H1 (cell line): ENCODE measurements at regions not wholly inside any gene's neighbourhood (a gene's known extent, or its start where the extent isn't known, plus 50 kb on each side); places are given as distances from the start of the nearest gene placed in this dataset.
"Not testable (repeated sequence)": the region's sequence is repeated elsewhere in the genome, so short reads cannot be mapped to it uniquely, and the experiment has no call there.

Experiments used
- CTCF ChIP-seq, 3 experiments: IDR thresholded peaks; 1 replicate in 2 of 3; 2 replicates in 1 of 3; pipeline versions ENCODE4 v1.5.1 to v1.6.1; 2011; ENCODE audit warnings: low read length in 3 of 3, mild to moderate bottlenecking in 3 of 3, inconsistent platforms in 2 of 3, low read depth in 1 of 3, moderate library complexity in 1 of 3; ENCODE audit not compliant: insufficient read depth in 1 of 3; ENCODE audit errors: control extremely low read depth in 1 of 3
- EP300 ChIP-seq, 2 experiments: IDR thresholded peaks; 1 replicate in 1 of 2; 2 replicates in 1 of 2; pipeline ENCODE4 v1.6.1; 2011 to 2012; ENCODE audit warnings: low read depth in 2 of 2, low read length in 2 of 2, mild to moderate bottlenecking in 2 of 2, borderline replicate concordance in 1 of 2, inconsistent platforms in 1 of 2, moderate library complexity in 1 of 2
- RAD21 ChIP-seq, 2 experiments: IDR thresholded peaks in 1 of 2; conservative IDR thresholded peaks in 1 of 2; 2 replicates each; pipeline ENCODE4 v1.6.1; 2011; ENCODE audit warnings: low read depth in 2 of 2, low read length in 2 of 2, improper control_type of control experiment in 1 of 2, inconsistent platforms in 1 of 2, mild to moderate bottlenecking in 1 of 2, moderate library complexity in 1 of 2
- TBP ChIP-seq: IDR thresholded peaks from 2 replicates; pipeline ENCODE4 v1.6.1; 2011; ENCODE audit warnings: low read depth, low read length, improper control_type of control experiment

DNA sequence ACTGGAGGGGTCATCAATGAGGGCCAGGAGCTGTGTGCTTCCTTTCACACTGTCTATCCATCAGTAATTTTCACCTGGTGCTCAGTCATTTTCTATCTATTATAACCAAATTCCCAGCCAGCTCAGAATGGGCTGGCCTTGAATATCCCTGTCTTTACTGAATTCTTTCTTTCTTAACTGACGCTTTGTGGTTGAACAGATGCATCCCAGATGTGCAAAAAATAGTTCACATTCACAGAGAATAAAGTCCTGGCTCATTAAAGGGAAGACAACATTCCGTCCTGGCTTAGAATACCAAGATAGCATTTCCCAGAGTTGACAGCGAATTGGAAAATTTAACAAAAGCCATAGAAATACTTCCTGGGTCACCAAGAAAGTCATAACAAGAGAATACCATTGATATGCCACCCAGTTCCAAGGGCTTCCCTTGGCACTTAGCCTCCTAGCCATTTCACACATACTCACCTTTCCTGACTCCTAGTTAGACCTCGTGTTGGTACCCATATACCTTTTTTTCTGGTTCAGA lies 164.7 kb downstream of the SPDYE17 start:
- not testable (repeated sequence) for TF ChIP-seq RAD21 (IDR thresholded peaks at IDR 0.05 in 1 of 2, conservative IDR thresholded peaks at IDR 0.05 in 1 of 2; ENCODE audit: low read depth in 2 of 2, low read length in 2 of 2); TBP; EP300 (IDR thresholded peaks at IDR 0.05; ENCODE audit: borderline replicate concordance in 1 of 2, low read depth in 2 of 2, low read length in 2 of 2); CTCF (IDR thresholded peaks at IDR 0.05; ENCODE audit: control extremely low read depth in 1 of 3, insufficient read depth in 1 of 3, low read depth in 1 of 3, low read length in 3 of 3)
